ENCODE measurements at regions not wholly inside any gene's neighbourhood (a gene's known extent, or its start where the extent isn't known, plus 50 kb on each side); places are given as distances from the start of the nearest gene placed in this dataset.

- TF ChIP-seq AR (CRISPR knock-in tag; IDR thresholded peaks at IDR 0.05) (no peak), ZNF121 (CRISPR knock-in tag; IDR thresholded peaks at IDR 0.05) (no peak), IRF1 (CRISPR knock-in tag; IDR thresholded peaks at IDR 0.05) (no peak), EMX1 (CRISPR knock-in tag; IDR thresholded peaks at IDR 0.05) (no peak), TEAD1 (CRISPR knock-in tag; IDR thresholded peaks at IDR 0.05) (no peak), OVOL2 (CRISPR knock-in tag; IDR thresholded peaks at IDR 0.05; ENCODE audit: borderline replicate concordance) (no peak), ATF1 (CRISPR knock-in tag; IDR thresholded peaks at IDR 0.05) (no peak), ERG (CRISPR knock-in tag; IDR thresholded peaks at IDR 0.05) (no peak), ZNF396 (CRISPR knock-in tag; IDR thresholded peaks at IDR 0.05; ENCODE audit: borderline replicate concordance) (no peak), ZNF138 (CRISPR knock-in tag; conservative IDR thresholded peaks at IDR 0.05) (no peak), RELA (CRISPR knock-in tag; IDR thresholded peaks at IDR 0.05; ENCODE audit: borderline replicate concordance) (no peak), SMAD3 (CRISPR knock-in tag; IDR thresholded peaks at IDR 0.05; ENCODE audit: borderline replicate concordance) (no peak), ZSCAN18 (CRISPR knock-in tag; IDR thresholded peaks at IDR 0.05) (no peak), ZNF317 (CRISPR knock-in tag; IDR thresholded peaks at IDR 0.05; ENCODE audit: borderline replicate concordance, low read depth) (no peak)
Measured at GRCh38 chr3:70558956-70559355, 246.5 kb upstream of the MDFIC2 start (continued).

GRCh38 chr3:70557976-70558375 lies 245.5 kb upstream of the MDFIC2 start:
- no peak overlapping the region for H3K4me3 Mint-ChIP-seq
- TF ChIP-seq PRDM15 (CRISPR knock-in tag; IDR thresholded peaks at IDR 0.05) (no peak), MXD4 (CRISPR knock-in tag; IDR thresholded peaks at IDR 0.05; ENCODE audit: borderline replicate concordance) (no peak), ZNF121 (CRISPR knock-in tag; IDR thresholded peaks at IDR 0.05) (no peak), ATF6 (CRISPR knock-in tag; IDR thresholded peaks at IDR 0.05) (no peak), ZSCAN18 (CRISPR knock-in tag; IDR thresholded peaks at IDR 0.05) (no peak), PREB (CRISPR knock-in tag; IDR thresholded peaks at IDR 0.05; ENCODE audit: borderline replicate concordance) (no peak), E2F5 (CRISPR knock-in tag; IDR thresholded peaks at IDR 0.05) (no peak), ATF1 (CRISPR knock-in tag; IDR thresholded peaks at IDR 0.05) (no peak)

More at GRCh38 chr3:70557976-70558375, 245.5 kb upstream of the MDFIC2 start:
- Mint-ChIP-seq H3K27me3 (ENCODE audit: low read depth) (no peaks in the 10 kb centered on the region), H3K9me3 (peaks cover 10% of the 10 kb centered on the region; the same call in 1 of the 2 replicates), H3K27ac (no peak overlapping the region), H3K4me1 (peaks cover 22% of the 10 kb centered on the region), H3K36me3 (no peaks in the 10 kb centered on the region)
- ChIA-PET POLR2A (no interaction called here), CTCF (no interaction called here)
- ATAC-seq (no peak), DNase-seq (ENCODE audit: low spot score) (no peak)

Measured in WTC11 (cell line).